Ascending aorta (tissue), 2 donors: ENCODE measurements at regions not wholly inside any gene's neighbourhood (a gene's known extent, or its start where the extent isn't known, plus 50 kb on each side); places are given as distances from the start of the nearest gene placed in this dataset.

Experiments used
- DNase-seq, 2 donors: peaks; one replicate each; pipeline ENCODE4 v3.0.0-alpha.2; 2019; ENCODE audit warnings: low spot score in 2 of 2
- H3K27ac ChIP-seq, 2 donors: fragments of 200-600 bp; sonication (generic); one replicate each; pipeline ENCODE4 v1.5.1; 2016 to 2017; ENCODE audit warnings: mild to moderate bottlenecking in 1 of 2
- H3K27me3 ChIP-seq: fragments of 200-600 bp; sonication (generic); one replicate; pipeline ENCODE4 v1.5.1; 2017
- H3K36me3 ChIP-seq, 2 donors: fragments of 200-600 bp; sonication (generic); one replicate each; pipeline ENCODE4 v1.5.1; 2016
- H3K4me1 ChIP-seq, 2 donors: fragments of 200-600 bp; sonication (generic); one replicate each; pipeline ENCODE4 v1.5.1; 2016 to 2017; ENCODE audit warnings: mild to moderate bottlenecking in 1 of 2
- H3K4me3 ChIP-seq, 2 donors: fragments of 200-600 bp; sonication (generic); one replicate each; pipeline ENCODE4 v1.5.1; 2016 to 2017; ENCODE audit warnings: mild to moderate bottlenecking in 1 of 2
- H3K9me3 ChIP-seq, 2 donors: fragments of 200-600 bp; sonication (generic); one replicate each; pipeline ENCODE4 v1.5.1; 2016
- intact Hi-C: fragments of 100-400 bp; cut with DNase I; formaldehyde crosslinking; loops from one replicate; pipeline ENCODE4 v1.15.1; 2023
- TF ChIP-seq, protein P1 (sequence below), 3 experiments: fragments of 200-600 bp in 2 of 3; fragments of 450-650 bp in 1 of 3; sonication (generic) in 2 of 3; IDR thresholded peaks; one replicate each; pipeline ENCODE4 v1.5.1; 2016 to 2019; ENCODE audit warnings: antibody characterized with exemption in 3 of 3, mild to moderate bottlenecking in 1 of 3, moderate library complexity in 1 of 3

DNA sequence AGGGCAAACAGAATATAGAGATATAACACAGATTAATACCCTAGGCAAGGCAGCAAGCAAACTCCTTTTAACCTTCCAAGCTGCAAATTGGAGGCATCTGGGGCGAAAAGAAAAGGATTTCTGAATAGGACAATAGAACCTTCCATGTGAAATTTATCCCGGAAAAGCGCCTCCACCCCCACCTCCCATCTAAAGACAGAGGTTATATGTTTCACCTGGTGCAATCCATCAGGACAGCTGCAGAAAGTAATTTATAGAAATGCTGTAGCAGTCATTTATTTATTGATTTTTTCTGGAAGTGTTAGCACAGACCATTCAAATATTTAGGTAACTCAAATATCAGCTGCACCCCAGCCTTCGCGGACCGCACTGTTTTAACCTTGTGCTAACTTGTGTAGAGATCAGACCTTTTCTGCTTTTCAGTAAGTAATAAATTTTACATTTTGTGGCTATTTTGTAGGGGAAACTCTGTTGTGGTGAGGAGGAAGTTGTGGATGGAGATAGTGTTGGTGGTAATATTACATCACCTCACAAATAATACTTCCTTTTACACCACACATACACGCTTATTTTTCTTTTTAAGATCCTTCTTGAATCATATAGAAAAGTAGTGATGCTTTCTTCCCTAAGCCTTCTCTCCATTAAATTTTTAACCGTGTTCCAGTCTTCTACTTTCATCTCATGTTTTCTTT lies 919.3 kb upstream of the CDH2 start:
- Histone ChIP-seq H3K27me3 (no peaks in the 10 kb centered on the region), H3K4me1 (no peaks in the 10 kb centered on the region), H3K36me3 (no peaks in the 10 kb centered on the region), H3K27ac (no peak overlapping the region), H3K4me3 (no peak overlapping the region), H3K9me3 (peaks cover 0 to 4% of the 10 kb centered on the region in 2 donors)
- intact Hi-C loops = no loop called here
- TF ChIP-seq, protein P1, sequence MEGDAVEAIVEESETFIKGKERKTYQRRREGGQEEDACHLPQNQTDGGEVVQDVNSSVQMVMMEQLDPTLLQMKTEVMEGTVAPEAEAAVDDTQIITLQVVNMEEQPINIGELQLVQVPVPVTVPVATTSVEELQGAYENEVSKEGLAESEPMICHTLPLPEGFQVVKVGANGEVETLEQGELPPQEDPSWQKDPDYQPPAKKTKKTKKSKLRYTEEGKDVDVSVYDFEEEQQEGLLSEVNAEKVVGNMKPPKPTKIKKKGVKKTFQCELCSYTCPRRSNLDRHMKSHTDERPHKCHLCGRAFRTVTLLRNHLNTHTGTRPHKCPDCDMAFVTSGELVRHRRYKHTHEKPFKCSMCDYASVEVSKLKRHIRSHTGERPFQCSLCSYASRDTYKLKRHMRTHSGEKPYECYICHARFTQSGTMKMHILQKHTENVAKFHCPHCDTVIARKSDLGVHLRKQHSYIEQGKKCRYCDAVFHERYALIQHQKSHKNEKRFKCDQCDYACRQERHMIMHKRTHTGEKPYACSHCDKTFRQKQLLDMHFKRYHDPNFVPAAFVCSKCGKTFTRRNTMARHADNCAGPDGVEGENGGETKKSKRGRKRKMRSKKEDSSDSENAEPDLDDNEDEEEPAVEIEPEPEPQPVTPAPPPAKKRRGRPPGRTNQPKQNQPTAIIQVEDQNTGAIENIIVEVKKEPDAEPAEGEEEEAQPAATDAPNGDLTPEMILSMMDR (IDR thresholded peaks at IDR 0.05) = no peak
- DNase-seq = no peak

GRCh38 chr18:29087616-29088246 lies 910.8 kb upstream of the CDH2 start:
- TF ChIP-seq, protein P1 (IDR thresholded peaks at IDR 0.05) = no peak
- no peaks in the 10 kb centered on the region for H3K9me3 ChIP-seq
- DNase-seq = no peak
- H3K27ac ChIP-seq = no peak overlapping the region
- no peaks in the 10 kb centered on the region for H3K27me3 ChIP-seq
- peaks cover 0 to 2% of the 10 kb centered on the region in 2 donors for H3K4me1 ChIP-seq
- no peak overlapping the region for H3K4me3 ChIP-seq
- H3K36me3 ChIP-seq = no peaks in the 10 kb centered on the region
- intact Hi-C loops = no loop called here

GRCh38 chr18:29084120-29084519 lies 907.2 kb upstream of the CDH2 start:
- H3K9me3 ChIP-seq = no peaks in the 10 kb centered on the region
- DNase-seq = no peak
- intact Hi-C loops = no loop called here
- peak overlapping the region in 1 of 2 donors; percentile 31 for H3K27ac ChIP-seq
- no peaks in the 10 kb centered on the region for H3K27me3 ChIP-seq
- H3K4me1 ChIP-seq = peaks cover 0 to 3% of the 10 kb centered on the region in 2 donors
- TF ChIP-seq, protein P1 (IDR thresholded peaks at IDR 0.05) = no peak
- no peaks in the 10 kb centered on the region for H3K36me3 ChIP-seq
- H3K4me3 ChIP-seq = no peak overlapping the region

DNA sequence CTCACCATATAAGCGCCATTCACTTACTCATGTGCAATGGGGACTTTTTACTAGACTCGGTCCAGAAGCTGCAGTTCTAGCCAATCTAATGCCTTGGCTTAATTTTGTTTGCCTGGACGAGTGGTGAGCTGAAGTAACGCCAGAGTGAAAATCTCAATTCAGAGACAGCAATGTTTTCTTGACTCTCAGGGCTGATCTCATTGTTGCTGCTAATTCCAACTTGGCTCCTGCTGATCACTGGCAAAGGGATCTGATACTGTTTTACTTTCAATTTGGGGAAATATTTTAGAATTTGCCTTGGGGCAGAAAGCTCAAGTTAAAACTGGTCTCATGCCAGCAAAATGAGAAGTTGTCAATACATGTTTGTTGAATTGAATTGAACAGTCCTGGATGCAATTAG lies 906.6 kb upstream of the CDH2 start:
- intact Hi-C loops = no loop called here
- H3K27me3 ChIP-seq = no peaks in the 10 kb centered on the region
- no peaks in the 10 kb centered on the region for H3K9me3 ChIP-seq
- TF ChIP-seq, protein P1 (IDR thresholded peaks at IDR 0.05) = no peak
- DNase-seq = no peak
- H3K27ac ChIP-seq = peak overlapping the region; percentile 31 to 33
- H3K4me1 ChIP-seq = peaks cover 0 to 3% of the 10 kb centered on the region in 2 donors
- no peaks in the 10 kb centered on the region for H3K36me3 ChIP-seq
- peak overlapping the region in 1 of 2 donors; percentile 28 for H3K4me3 ChIP-seq

DNA sequence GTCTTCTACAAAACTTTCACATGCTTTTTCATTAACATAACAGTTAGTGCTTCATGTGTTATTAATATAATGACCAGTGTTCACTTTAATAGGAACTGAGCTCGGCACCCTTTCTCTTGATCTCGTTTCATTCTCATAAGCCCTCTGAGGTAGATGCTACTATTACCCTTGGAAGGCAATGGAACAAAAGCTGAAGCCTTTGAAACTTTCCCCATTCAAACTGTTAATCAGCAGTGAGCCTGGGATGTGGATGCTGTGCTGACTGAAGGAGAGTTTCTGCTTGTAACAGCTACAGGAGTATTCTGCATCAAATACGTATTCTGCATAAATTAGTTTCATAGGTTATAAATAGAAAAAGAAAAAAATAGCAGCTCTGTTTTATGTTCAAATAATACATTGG lies 904.0 kb upstream of the CDH2 start:
- Histone ChIP-seq H3K4me3 (no peak overlapping the region), H3K36me3 (no peaks in the 10 kb centered on the region), H3K27me3 (no peaks in the 10 kb centered on the region), H3K27ac (no peak overlapping the region), H3K9me3 (no peaks in the 10 kb centered on the region), H3K4me1 (peaks cover 0 to 3% of the 10 kb centered on the region in 2 donors)
- TF ChIP-seq, protein P1 (IDR thresholded peaks at IDR 0.05) = no peak
- no peak for DNase-seq
- intact Hi-C loops = no loop called here
